ENCODE measurements at regions not wholly inside any gene's neighbourhood (a gene's known extent, or its start where the extent isn't known, plus 50 kb on each side); places are given as distances from the start of the nearest gene placed in this dataset.

DNA sequence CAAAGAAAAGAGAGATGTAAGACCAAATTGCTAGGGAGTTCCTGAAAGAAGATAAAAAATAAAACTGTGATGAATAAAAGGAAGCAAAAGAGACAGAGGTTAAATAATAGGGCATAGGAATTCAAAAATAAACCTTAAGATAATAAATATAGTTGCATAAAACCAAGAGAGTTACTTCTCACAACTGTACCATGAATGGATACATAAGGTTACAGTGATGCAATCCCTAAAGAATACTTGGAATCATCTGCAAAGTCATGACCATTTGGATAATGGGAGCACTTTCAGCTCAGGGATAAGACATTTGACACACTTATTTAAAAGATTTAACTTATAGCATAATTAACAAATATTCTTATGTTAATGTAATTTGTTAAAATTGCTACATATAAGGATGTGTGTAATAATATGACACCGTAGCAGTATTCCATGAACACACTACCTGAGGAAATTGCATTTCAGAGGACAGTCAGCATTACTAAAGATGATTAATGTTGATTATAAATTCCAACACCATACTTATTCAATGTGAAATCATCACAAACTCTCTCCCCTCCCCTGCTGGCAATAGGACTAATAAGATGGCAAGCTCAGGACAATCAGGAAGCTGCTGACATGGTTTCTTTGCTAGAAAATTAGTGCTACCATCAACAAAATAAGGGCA, 202.1 kb upstream of the AKR1E2 start:
- DNase-seq (no peak), ATAC-seq (ENCODE audit: low read depth in 2 of 2) (no peak)
- Histone ChIP-seq H3K9me3 (ENCODE audit: control insufficient read depth in 2 of 2, low read length in 2 of 2) (peaks cover 7 to 10% of the 10 kb centered on the region in 2 experiments), H3K27me3 (ENCODE audit: control insufficient read depth, insufficient read depth, low read length) (peaks cover 4% of the 10 kb centered on the region), H3K36me3 (ENCODE audit: control insufficient read depth, insufficient read depth, low read length) (no peaks in the 10 kb centered on the region), H3K27ac (ENCODE audit: insufficient read depth, low read length, poor library complexity, severe bottlenecking) (no peak overlapping the region), H3K4me1 (ENCODE audit: control insufficient read depth, insufficient read depth, low read length, poor library complexity, severe bottlenecking) (no peaks in the 10 kb centered on the region), H3K4me3 (ENCODE audit: low read depth, low read length) (no peak overlapping the region)
- Mint-ChIP-seq H3K4me3 (no peak overlapping the region), H3K27me3 (peaks cover 18% of the 10 kb centered on the region), H3K36me3 (no peaks in the 10 kb centered on the region), H3K9me3 (peaks cover 0 to 16% (median 4%) of the 10 kb centered on the region in 7 donors), H3K4me1 (no peaks in the 10 kb centered on the region), H3K27ac (no peak overlapping the region)

DNA sequence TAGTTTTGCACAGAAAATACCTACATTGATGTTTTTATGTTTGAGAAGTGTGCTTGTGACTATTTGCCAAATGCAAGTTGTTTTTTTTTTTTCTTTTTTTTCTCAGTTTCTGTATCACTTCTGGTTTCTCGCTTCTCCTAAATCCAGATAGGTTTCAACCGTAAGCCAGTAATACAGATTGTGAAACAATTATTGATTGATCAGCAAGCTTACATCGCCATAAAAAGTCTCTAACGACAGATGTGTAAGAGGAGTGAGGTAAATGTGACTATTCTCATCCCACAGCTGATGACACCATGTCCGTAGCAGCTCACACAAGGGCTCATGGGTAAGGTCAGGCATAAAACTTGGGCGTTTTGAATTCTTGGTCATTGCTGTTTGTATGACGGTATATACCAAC, 202.8 kb upstream of the AKR1E2 start:
- DNase-seq: no peak

DNA sequence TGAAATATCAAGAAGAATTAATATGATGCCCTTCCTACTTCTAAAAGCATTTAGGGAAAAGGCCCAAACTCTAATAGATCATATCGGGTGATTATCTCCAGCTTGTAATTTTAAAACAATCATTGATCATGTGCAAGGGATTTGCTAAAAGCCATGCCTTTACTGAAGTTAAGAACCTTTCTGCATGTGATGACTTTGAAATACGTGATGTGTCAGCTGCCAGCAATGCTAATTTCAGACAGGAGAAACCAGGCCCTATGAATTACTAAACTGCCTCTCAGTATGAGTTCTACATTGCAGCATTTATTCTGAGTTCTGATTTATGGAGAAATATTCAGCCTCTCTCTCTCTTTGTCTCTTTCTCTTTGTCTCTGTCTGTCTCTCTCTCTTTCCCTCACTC, 203.6 kb upstream of the AKR1E2 start:
- H3K4me1 Mint-ChIP-seq: no peaks in the 10 kb centered on the region
- ATAC-seq (ENCODE audit: low read depth in 2 of 2) (no peak), DNase-seq (no peak)
- no peaks in the 10 kb centered on the region for H3K36me3 ChIP-seq (ENCODE audit: control insufficient read depth, insufficient read depth, low read length)
- no peak overlapping the region for H3K27ac Mint-ChIP-seq
- H3K27me3 ChIP-seq (ENCODE audit: control insufficient read depth, insufficient read depth, low read length): peaks cover 6% of the 10 kb centered on the region
- peaks cover 24% of the 10 kb centered on the region for H3K27me3 Mint-ChIP-seq
- peaks cover 0 to 14% (median 4%) of the 10 kb centered on the region in 7 donors for H3K9me3 Mint-ChIP-seq
- no peaks in the 10 kb centered on the region for H3K4me1 ChIP-seq (ENCODE audit: control insufficient read depth, insufficient read depth, low read length, poor library complexity, severe bottlenecking)
- H3K36me3 Mint-ChIP-seq: no peaks in the 10 kb centered on the region
- H3K9me3 ChIP-seq (ENCODE audit: control insufficient read depth in 2 of 2, low read length in 2 of 2): peaks cover 5 to 6% of the 10 kb centered on the region in 2 experiments
- H3K27ac ChIP-seq (ENCODE audit: insufficient read depth, low read length, poor library complexity, severe bottlenecking): no peak overlapping the region
- H3K4me3 Mint-ChIP-seq: no peak overlapping the region
- H3K4me3 ChIP-seq (ENCODE audit: low read depth, low read length): no peak overlapping the region

More for the DNA sequence above, 202.8 kb upstream of the AKR1E2 start:
- Histone ChIP-seq H3K36me3 (ENCODE audit: control insufficient read depth, insufficient read depth, low read length) (no peaks in the 10 kb centered on the region), H3K9me3 (ENCODE audit: control insufficient read depth in 2 of 2, low read length in 2 of 2) (peaks cover 7 to 10% of the 10 kb centered on the region in 2 experiments), H3K27ac (ENCODE audit: insufficient read depth, low read length, poor library complexity, severe bottlenecking) (no peak overlapping the region), H3K4me1 (ENCODE audit: control insufficient read depth, insufficient read depth, low read length, poor library complexity, severe bottlenecking) (no peaks in the 10 kb centered on the region), H3K27me3 (ENCODE audit: control insufficient read depth, insufficient read depth, low read length) (peaks cover 6% of the 10 kb centered on the region), H3K4me3 (ENCODE audit: low read depth, low read length) (no peak overlapping the region)
- H3K4me1 Mint-ChIP-seq: no peaks in the 10 kb centered on the region
- ATAC-seq (ENCODE audit: low read depth in 2 of 2): no peak
- peaks cover 0 to 16% (median 4%) of the 10 kb centered on the region in 7 donors for H3K9me3 Mint-ChIP-seq
- H3K27ac Mint-ChIP-seq: no peak overlapping the region
- H3K27me3 Mint-ChIP-seq: peaks cover 18% of the 10 kb centered on the region
- no peak overlapping the region for H3K4me3 Mint-ChIP-seq
- H3K36me3 Mint-ChIP-seq: no peaks in the 10 kb centered on the region

DNA sequence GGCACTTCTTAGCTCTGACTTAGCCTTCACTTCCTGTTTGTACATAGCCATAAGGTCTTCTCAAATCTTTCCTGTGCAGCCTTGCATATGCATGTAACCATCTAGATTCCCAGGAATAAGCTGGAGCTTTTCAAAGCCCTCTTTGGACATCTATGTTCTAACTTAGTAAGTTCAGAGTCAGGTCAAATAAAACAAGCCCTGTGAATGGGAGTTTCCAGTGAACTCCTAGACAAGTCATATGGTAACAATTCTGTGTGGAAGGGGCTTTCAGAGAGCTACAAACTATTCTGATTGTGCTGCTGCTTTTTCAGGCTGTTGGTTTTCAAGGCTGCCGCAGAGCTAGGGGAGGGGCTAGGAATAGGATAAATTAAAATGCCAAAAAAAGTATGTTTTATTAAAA, 208.4 kb upstream of the AKR1E2 start:
- ATAC-seq (ENCODE audit: low read depth in 2 of 2) (no peak), DNase-seq (no peak)
- Mint-ChIP-seq H3K27me3 (peaks cover 26% of the 10 kb centered on the region), H3K4me3 (no peak overlapping the region), H3K4me1 (no peaks in the 10 kb centered on the region), H3K9me3 (peaks cover 0 to 23% (median 6%) of the 10 kb centered on the region in 7 donors), H3K36me3 (no peaks in the 10 kb centered on the region), H3K27ac (no peak overlapping the region)
- H3K36me3 ChIP-seq (ENCODE audit: control insufficient read depth, insufficient read depth, low read length): no peaks in the 10 kb centered on the region
- H3K4me1 ChIP-seq (ENCODE audit: control insufficient read depth, insufficient read depth, low read length, poor library complexity, severe bottlenecking): no peaks in the 10 kb centered on the region
- peaks cover 8 to 13% of the 10 kb centered on the region in 2 experiments for H3K9me3 ChIP-seq (ENCODE audit: control insufficient read depth in 2 of 2, low read length in 2 of 2)
- no peak overlapping the region for H3K4me3 ChIP-seq (ENCODE audit: low read depth, low read length)
- no peak overlapping the region for H3K27ac ChIP-seq (ENCODE audit: insufficient read depth, low read length, poor library complexity, severe bottlenecking)
- peaks cover 6% of the 10 kb centered on the region for H3K27me3 ChIP-seq (ENCODE audit: control insufficient read depth, insufficient read depth, low read length)

DNA sequence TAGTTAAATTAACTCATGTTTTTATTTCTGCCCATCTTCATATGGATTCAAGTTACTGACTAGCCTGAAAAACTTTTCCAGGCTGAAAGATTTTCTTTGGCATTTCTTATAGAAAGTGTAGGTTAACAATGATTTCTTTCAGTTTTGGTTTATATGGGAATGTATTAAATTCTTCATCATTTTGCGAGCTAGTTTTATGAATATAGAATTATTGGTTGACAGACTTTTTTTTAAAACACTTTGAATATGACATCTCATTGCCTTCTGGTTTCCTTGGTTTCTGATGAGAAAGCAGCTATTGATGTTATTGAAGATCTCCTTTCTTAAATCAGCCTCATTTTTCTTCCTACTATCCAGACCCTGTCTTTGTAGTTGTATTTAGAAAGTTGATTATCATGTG, 211.0 kb upstream of the AKR1E2 start:
- Histone ChIP-seq H3K9me3 (ENCODE audit: control insufficient read depth in 2 of 2, low read length in 2 of 2) (peaks cover 8 to 13% of the 10 kb centered on the region in 2 experiments), H3K36me3 (ENCODE audit: control insufficient read depth, insufficient read depth, low read length) (no peaks in the 10 kb centered on the region), H3K27ac (ENCODE audit: insufficient read depth, low read length, poor library complexity, severe bottlenecking) (no peak overlapping the region), H3K4me1 (ENCODE audit: control insufficient read depth, insufficient read depth, low read length, poor library complexity, severe bottlenecking) (no peaks in the 10 kb centered on the region), H3K27me3 (ENCODE audit: control insufficient read depth, insufficient read depth, low read length) (peaks cover 7% of the 10 kb centered on the region), H3K4me3 (ENCODE audit: low read depth, low read length) (no peak overlapping the region)
- Mint-ChIP-seq H3K4me1 (no peaks in the 10 kb centered on the region), H3K9me3 (peaks cover 0 to 23% (median 6%) of the 10 kb centered on the region in 7 donors), H3K27me3 (peaks cover 23% of the 10 kb centered on the region), H3K36me3 (no peaks in the 10 kb centered on the region), H3K4me3 (no peak overlapping the region), H3K27ac (no peak overlapping the region)
- DNase-seq (no peak), ATAC-seq (ENCODE audit: low read depth in 2 of 2) (no peak)

DNA sequence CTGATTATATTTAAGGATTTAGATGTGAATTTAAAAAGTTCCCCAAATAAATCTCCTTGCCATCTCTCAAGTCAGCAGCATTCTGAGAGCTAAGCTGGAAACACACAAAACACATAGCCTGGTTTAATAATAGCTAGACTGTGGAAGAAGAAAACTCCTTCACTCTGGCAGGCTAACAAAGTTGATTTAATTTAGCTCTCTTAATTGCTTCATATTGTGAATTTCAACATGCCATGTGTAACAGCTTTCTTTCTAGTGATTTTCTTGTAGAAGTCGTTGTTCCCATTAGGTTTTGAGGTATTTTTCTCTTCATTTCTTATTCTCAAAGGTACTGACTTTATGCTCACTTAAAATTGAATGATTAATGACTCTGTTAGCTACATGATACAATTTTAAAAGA, 216.8 kb upstream of the AKR1E2 start:
- peaks cover 0 to 5% (median 0%) of the 10 kb centered on the region in 7 donors for H3K9me3 Mint-ChIP-seq
- no peak overlapping the region for H3K4me3 ChIP-seq (ENCODE audit: low read depth, low read length)
- no peaks in the 10 kb centered on the region for H3K9me3 ChIP-seq (ENCODE audit: control insufficient read depth in 2 of 2, low read length in 2 of 2)
- no peak for ATAC-seq (ENCODE audit: low read depth in 2 of 2)
- peaks cover 11% of the 10 kb centered on the region for H3K27me3 Mint-ChIP-seq
- no peaks in the 10 kb centered on the region for H3K36me3 Mint-ChIP-seq
- peaks cover 3% of the 10 kb centered on the region for H3K27me3 ChIP-seq (ENCODE audit: control insufficient read depth, insufficient read depth, low read length)
- H3K27ac ChIP-seq (ENCODE audit: insufficient read depth, low read length, poor library complexity, severe bottlenecking): no peak overlapping the region
- H3K27ac Mint-ChIP-seq: no peak overlapping the region
- H3K4me1 ChIP-seq (ENCODE audit: control insufficient read depth, insufficient read depth, low read length, poor library complexity, severe bottlenecking): no peaks in the 10 kb centered on the region
- no peaks in the 10 kb centered on the region for H3K36me3 ChIP-seq (ENCODE audit: control insufficient read depth, insufficient read depth, low read length)
- DNase-seq: no peak
- no peak overlapping the region for H3K4me3 Mint-ChIP-seq
- no peaks in the 10 kb centered on the region for H3K4me1 Mint-ChIP-seq

DNA sequence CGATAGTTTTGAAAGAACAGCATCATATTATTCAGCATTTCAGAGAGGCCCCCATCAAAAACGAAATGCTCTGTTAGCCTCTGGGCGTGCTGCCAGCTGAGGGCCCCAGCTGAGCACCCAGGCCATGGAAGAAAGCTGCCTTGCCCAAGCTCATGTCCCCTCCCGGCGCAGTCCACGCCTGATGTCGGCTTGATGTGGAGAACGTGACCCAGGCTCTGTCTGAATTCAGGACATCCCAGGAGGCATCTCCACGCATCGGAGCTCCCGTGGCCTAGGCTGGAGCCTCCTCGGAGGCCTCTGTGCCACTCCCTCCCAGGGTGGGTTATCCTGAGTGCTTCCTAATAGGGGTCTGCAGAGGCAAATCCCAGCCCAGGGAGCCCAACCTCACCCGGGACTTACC, 218.3 kb upstream of the AKR1E2 start:
- Histone ChIP-seq H3K36me3 (ENCODE audit: control insufficient read depth, insufficient read depth, low read length) (no peaks in the 10 kb centered on the region), H3K9me3 (ENCODE audit: control insufficient read depth in 2 of 2, low read length in 2 of 2) (no peaks in the 10 kb centered on the region), H3K4me1 (ENCODE audit: control insufficient read depth, insufficient read depth, low read length, poor library complexity, severe bottlenecking) (no peaks in the 10 kb centered on the region), H3K27me3 (ENCODE audit: control insufficient read depth, insufficient read depth, low read length) (peaks cover 3% of the 10 kb centered on the region), H3K27ac (ENCODE audit: insufficient read depth, low read length, poor library complexity, severe bottlenecking) (no peak overlapping the region), H3K4me3 (ENCODE audit: low read depth, low read length) (no peak overlapping the region)
- Mint-ChIP-seq H3K36me3 (no peaks in the 10 kb centered on the region), H3K4me3 (no peak overlapping the region), H3K27ac (no peak overlapping the region), H3K27me3 (peaks cover 6% of the 10 kb centered on the region), H3K9me3 (no peaks in the 10 kb centered on the region), H3K4me1 (no peaks in the 10 kb centered on the region)
- DNase-seq: no peak
- ATAC-seq (ENCODE audit: low read depth in 2 of 2): no peak

Data from CD4-positive, CD25-positive, alpha-beta regulatory T cell (primary cell).